ENCODE measurements at regions not wholly inside any gene's neighbourhood (a gene's known extent, or its start where the extent isn't known, plus 50 kb on each side); places are given as distances from the start of the nearest gene placed in this dataset.

- TF ChIP-seq CTCF (IDR thresholded peaks at IDR 0.05; ENCODE audit: low read depth, low read length), result no peak
- no peak overlapping the region for H3K4me3 ChIP-seq (ENCODE audit: low read depth, low read length)
Measured at GRCh38 chr19:57053401-57053800, 66.4 kb upstream of the USP29 start.

- no peak overlapping the region for H3K4me3 ChIP-seq (ENCODE audit: low read depth, low read length)
- TF ChIP-seq CTCF (IDR thresholded peaks at IDR 0.05; ENCODE audit: low read depth, low read length), result no peak
Measured at GRCh38 chr19:57055956-57056355, 63.8 kb upstream of the USP29 start.

- no peak for TF ChIP-seq CTCF (IDR thresholded peaks at IDR 0.05; ENCODE audit: low read depth, low read length)
Measured at GRCh38 chr19:57057036-57057686, 62.6 kb upstream of the USP29 start.

GRCh38 chr19:57058871-57059270 is 60.9 kb upstream of the USP29 start:
- no peak overlapping the region for H3K4me3 ChIP-seq (ENCODE audit: low read depth, low read length)
- no peak for TF ChIP-seq CTCF (IDR thresholded peaks at IDR 0.05; ENCODE audit: low read depth, low read length)

More at GRCh38 chr19:57057036-57057686, 62.6 kb upstream of the USP29 start:
- H3K4me3 ChIP-seq (ENCODE audit: low read depth, low read length), result peak overlapping the region; percentile 23; the same call in 1 of the 2 replicates

- H3K4me3 ChIP-seq (ENCODE audit: low read depth, low read length), result no peak overlapping the region
- no peak for TF ChIP-seq CTCF (IDR thresholded peaks at IDR 0.05; ENCODE audit: low read depth, low read length)
Measured at GRCh38 chr19:57063070-57063469, 56.7 kb upstream of the USP29 start.

- no peak overlapping the region for H3K4me3 ChIP-seq (ENCODE audit: low read depth, low read length)
- no peak for TF ChIP-seq CTCF (IDR thresholded peaks at IDR 0.05; ENCODE audit: low read depth, low read length)
Measured at GRCh38 chr19:57067440-57067839, 52.3 kb upstream of the USP29 start.

- TF ChIP-seq CTCF (IDR thresholded peaks at IDR 0.05; ENCODE audit: low read depth, low read length), result no peak
Measured at GRCh38 chr19:57068311-57068710, 51.5 kb upstream of the USP29 start.

More at GRCh38 chr19:57068311-57068710, 51.5 kb upstream of the USP29 start:
- no peak overlapping the region for H3K4me3 ChIP-seq (ENCODE audit: low read depth, low read length)
